OCI-LY7 (cell line): ENCODE measurements at regions not wholly inside any gene's neighbourhood (a gene's known extent, or its start where the extent isn't known, plus 50 kb on each side); places are given as distances from the start of the nearest gene placed in this dataset.

Experiments
- BruUV-seq: library from RNA; stranded (reverse); fragments of 400-500 nt; replicated peaks from 2 replicates; lab custom pipeline; 2021; lab: Mats Ljungman, UMichigan
- CTCF ChIA-PET: fragments of 300-600 bp; sonication (Branson Sonifier 250); formaldehyde crosslinking; loops from one replicate; lab custom pipeline; 2022; ENCODE audit warnings: antibody characterized with exemption; ENCODE audit not compliant: unreplicated experiment; lab: Charles Lee
- POLR2A ChIA-PET: fragments of 300-600 bp; sonication (Branson Sonifier 250); formaldehyde crosslinking; loops from one replicate; lab custom pipeline; 2022; ENCODE audit warnings: antibody characterized with exemption; lab: Charles Lee
- DNase-seq: peaks from one replicate; pipeline ENCODE4 v3.0.0-alpha.2; 2015; ENCODE audit warnings: low spot score
- H2AFZ ChIP-seq: fragments of 200-600 bp; sonication (generic), shearing (Covaris generic); 2 replicates; pipeline ENCODE4 v1.6.1; 2014; ENCODE audit warnings: mild to moderate bottlenecking, antibody characterized with exemption, low read length, moderate library complexity
- H3K27ac ChIP-seq: fragments of 200-600 bp; sonication (generic); 2 replicates; pipeline ENCODE4 v1.5.1; 2014; ENCODE audit warnings: mixed run types, low read depth, mild to moderate bottlenecking, moderate library complexity, low read length, inconsistent platforms; ENCODE audit not compliant: poor library complexity, severe bottlenecking
- H3K36me3 ChIP-seq: fragments of 200-600 bp; sonication (generic); 2 replicates; pipeline ENCODE4 v1.6.1; 2014; ENCODE audit warnings: mild to moderate bottlenecking, antibody characterized with exemption, low read length, moderate library complexity, mixed read lengths; ENCODE audit not compliant: insufficient read depth
- H3K4me1 ChIP-seq: fragments of 200-600 bp; sonication (generic); 2 replicates; pipeline ENCODE4 v1.5.1; 2014; ENCODE audit warnings: mild to moderate bottlenecking, low read length; ENCODE audit not compliant: insufficient read depth, poor library complexity, severe bottlenecking
- H3K4me2 ChIP-seq: fragments of 200-600 bp; sonication (generic); 2 replicates; pipeline ENCODE4 v1.6.1; 2014; ENCODE audit warnings: mild to moderate bottlenecking, low read length
- H3K4me3 ChIP-seq: fragments of 200-600 bp; sonication (generic); 2 replicates; pipeline ENCODE4 v1.5.1; 2014; ENCODE audit warnings: mild to moderate bottlenecking, low read depth, low read length; ENCODE audit not compliant: poor library complexity, severe bottlenecking
- H3K79me2 ChIP-seq: fragments of 200-600 bp; sonication (generic); 2 replicates; pipeline ENCODE4 v1.6.1; 2016; ENCODE audit warnings: low read depth, mild to moderate bottlenecking, low read length, moderate library complexity, mixed read lengths; ENCODE audit not compliant: insufficient read depth
- H3K9me2 ChIP-seq: fragments of 200-600 bp; sonication (generic); 2 replicates; pipeline ENCODE4 v1.6.1; 2016; ENCODE audit warnings: mild to moderate bottlenecking, low read length, mixed read lengths; ENCODE audit not compliant: insufficient read depth
- H3K9me3 ChIP-seq: fragments of 200-600 bp; sonication (generic); 2 replicates; pipeline ENCODE4 v1.6.1; 2014; ENCODE audit warnings: mild to moderate bottlenecking, mixed run types, low read length, mixed read lengths
- H4K20me1 ChIP-seq: fragments of 200-600 bp; sonication (generic); 2 replicates; pipeline ENCODE4 v1.6.1; 2014; ENCODE audit warnings: mild to moderate bottlenecking, antibody characterized with exemption, low read length, moderate library complexity, mixed read lengths; ENCODE audit not compliant: insufficient read depth
- EZH2phosphoT487 ChIP-seq: fragments of 200-600 bp; sonication (generic); IDR thresholded peaks from 2 replicates; pipeline ENCODE4 v1.6.1; 2018; ENCODE audit warnings: low read depth, borderline replicate concordance, mild to moderate bottlenecking, mixed run types, antibody characterized with exemption, low read length, moderate library complexity, mixed read lengths
- intact Hi-C: fragments of 100-400 bp; cut with micrococcal nuclease; formaldehyde crosslinking; loops from one replicate; pipeline ENCODE4 v1.10.0; 2022; ENCODE audit not compliant: unreplicated experiment
- TF ChIP-seq, protein P1 (sequence below): fragments of 200-600 bp; sonication (generic); conservative IDR thresholded peaks from 2 replicates; pipeline ENCODE4 v1.5.1; 2014; ENCODE audit warnings: mild to moderate bottlenecking, antibody characterized with exemption, low read length, moderate library complexity, mixed read lengths

DNA sequence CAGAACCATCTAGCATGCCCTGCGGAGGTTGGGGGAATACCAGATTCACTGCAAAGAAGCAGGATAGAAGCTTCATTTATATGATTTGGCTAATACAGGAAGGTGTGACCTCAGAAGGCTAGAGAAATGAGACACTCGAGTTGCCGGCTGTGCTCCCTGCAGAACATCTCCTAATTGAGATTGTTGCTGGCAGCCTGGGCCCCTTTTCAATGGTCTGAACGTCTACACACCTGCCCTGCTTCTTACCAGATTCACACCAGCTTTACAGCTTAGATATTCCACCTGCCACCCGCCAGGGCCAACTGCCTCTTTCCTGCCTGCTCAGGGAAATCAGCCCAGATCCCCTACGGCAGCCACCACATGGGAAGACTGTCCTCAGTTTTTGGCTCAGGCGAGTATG is 475.3 kb upstream of the AUTS2 start:
- no peaks in the 10 kb centered on the region for H3K9me3 ChIP-seq
- DNase-seq: no peak
- no peaks in the 10 kb centered on the region for H4K20me1 ChIP-seq
- H3K4me3 ChIP-seq: no peak overlapping the region
- H3K9me2 ChIP-seq: no peaks in the 10 kb centered on the region
- H3K4me1 ChIP-seq: no peaks in the 10 kb centered on the region
- H3K79me2 ChIP-seq: no peaks in the 10 kb centered on the region
- H3K36me3 ChIP-seq: no peaks in the 10 kb centered on the region
- no peak overlapping the region for H2AFZ ChIP-seq
- BruUV-seq: no TSS peak
- no peak overlapping the region for H3K27ac ChIP-seq
- H3K4me2 ChIP-seq: no peak overlapping the region
- intact Hi-C loops: no loop called here
- POLR2A ChIA-PET: interaction anchor here (0.6 kb wide), 1 partner anchor 196 kb away, joined by 3 read pairs; no protein-coding TSS in a partner anchor
- CTCF ChIA-PET: interaction anchor here (0.6 kb wide), 1 partner anchor 44 kb away, joined by 3 read pairs; no protein-coding TSS in a partner anchor
- no peak for TF ChIP-seq EZH2phosphoT487
- TF ChIP-seq, protein P1, sequence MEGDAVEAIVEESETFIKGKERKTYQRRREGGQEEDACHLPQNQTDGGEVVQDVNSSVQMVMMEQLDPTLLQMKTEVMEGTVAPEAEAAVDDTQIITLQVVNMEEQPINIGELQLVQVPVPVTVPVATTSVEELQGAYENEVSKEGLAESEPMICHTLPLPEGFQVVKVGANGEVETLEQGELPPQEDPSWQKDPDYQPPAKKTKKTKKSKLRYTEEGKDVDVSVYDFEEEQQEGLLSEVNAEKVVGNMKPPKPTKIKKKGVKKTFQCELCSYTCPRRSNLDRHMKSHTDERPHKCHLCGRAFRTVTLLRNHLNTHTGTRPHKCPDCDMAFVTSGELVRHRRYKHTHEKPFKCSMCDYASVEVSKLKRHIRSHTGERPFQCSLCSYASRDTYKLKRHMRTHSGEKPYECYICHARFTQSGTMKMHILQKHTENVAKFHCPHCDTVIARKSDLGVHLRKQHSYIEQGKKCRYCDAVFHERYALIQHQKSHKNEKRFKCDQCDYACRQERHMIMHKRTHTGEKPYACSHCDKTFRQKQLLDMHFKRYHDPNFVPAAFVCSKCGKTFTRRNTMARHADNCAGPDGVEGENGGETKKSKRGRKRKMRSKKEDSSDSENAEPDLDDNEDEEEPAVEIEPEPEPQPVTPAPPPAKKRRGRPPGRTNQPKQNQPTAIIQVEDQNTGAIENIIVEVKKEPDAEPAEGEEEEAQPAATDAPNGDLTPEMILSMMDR: no peak

DNA sequence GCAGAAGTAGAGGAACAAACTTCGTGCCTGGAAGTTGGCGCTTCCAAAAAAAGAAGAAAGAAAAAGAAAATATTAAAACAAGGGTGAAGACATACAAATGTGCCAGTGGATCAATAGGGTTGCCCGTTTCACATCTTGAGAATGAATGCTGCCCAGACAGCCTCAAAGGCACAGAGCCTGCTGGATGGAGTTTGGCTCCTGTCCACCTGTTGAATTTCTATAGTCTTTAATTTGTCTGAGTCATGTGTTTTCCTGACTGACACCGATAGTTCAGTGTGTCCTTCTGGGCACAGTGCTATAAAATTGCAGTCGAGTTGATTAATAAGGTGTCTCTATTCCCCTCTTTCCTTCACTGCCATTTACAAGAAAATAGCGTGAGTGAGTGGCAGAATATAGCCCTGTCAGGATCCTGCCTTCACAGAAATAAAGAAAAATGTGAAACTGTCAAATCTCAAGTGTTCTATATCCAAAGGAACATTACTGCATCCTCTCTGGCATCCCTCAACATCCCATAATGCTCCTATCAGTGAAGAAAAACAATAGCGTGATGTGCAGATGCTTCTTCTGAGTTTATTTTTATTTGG is 471.3 kb upstream of the AUTS2 start:
- no peak for TF ChIP-seq EZH2phosphoT487
- TF ChIP-seq, protein P1: no peak
- intact Hi-C loops: no loop called here
- no peak overlapping the region for H2AFZ ChIP-seq
- H3K27ac ChIP-seq: no peak overlapping the region
- POLR2A ChIA-PET: no interaction called here
- no peaks in the 10 kb centered on the region for H3K9me2 ChIP-seq
- H3K4me2 ChIP-seq: no peak overlapping the region
- no peaks in the 10 kb centered on the region for H3K9me3 ChIP-seq
- no peaks in the 10 kb centered on the region for H4K20me1 ChIP-seq
- H3K36me3 ChIP-seq: no peaks in the 10 kb centered on the region
- no peak for DNase-seq
- H3K79me2 ChIP-seq: no peaks in the 10 kb centered on the region
- BruUV-seq: no TSS peak
- CTCF ChIA-PET: no interaction called here
- H3K4me1 ChIP-seq: no peaks in the 10 kb centered on the region
- no peak overlapping the region for H3K4me3 ChIP-seq

DNA sequence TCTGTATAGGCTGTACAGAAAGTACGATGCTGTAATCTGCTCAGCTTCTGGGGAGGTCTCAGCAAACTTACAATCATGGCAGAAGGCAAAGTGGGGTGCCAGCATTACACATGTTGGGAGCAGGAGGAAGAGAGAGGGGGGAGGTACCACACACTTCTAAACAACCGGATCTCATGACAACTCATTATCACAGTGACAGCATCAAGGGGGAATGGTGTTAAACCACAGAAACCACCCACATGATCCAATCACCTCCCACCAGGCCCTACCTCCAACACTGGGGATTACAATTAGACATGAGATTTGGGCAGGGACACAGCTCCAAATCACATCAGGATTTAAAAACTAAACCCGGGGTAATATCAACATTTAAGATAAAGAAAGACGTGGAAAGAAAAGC is 468.8 kb upstream of the AUTS2 start:
- CTCF ChIA-PET: no interaction called here
- no peaks in the 10 kb centered on the region for H3K79me2 ChIP-seq
- intact Hi-C loops: no loop called here
- no peaks in the 10 kb centered on the region for H3K4me1 ChIP-seq
- TF ChIP-seq, protein P1: no peak
- no peak for TF ChIP-seq EZH2phosphoT487
- no peak overlapping the region for H3K4me3 ChIP-seq
- no peaks in the 10 kb centered on the region for H3K36me3 ChIP-seq
- H3K27ac ChIP-seq: no peak overlapping the region
- BruUV-seq: no TSS peak
- POLR2A ChIA-PET: no interaction called here
- H3K9me3 ChIP-seq: no peaks in the 10 kb centered on the region
- no peak for DNase-seq
- no peak overlapping the region for H3K4me2 ChIP-seq
- no peaks in the 10 kb centered on the region for H3K9me2 ChIP-seq
- no peak overlapping the region for H2AFZ ChIP-seq
- H4K20me1 ChIP-seq: no peaks in the 10 kb centered on the region
